ENCODE measurements at regions not wholly inside any gene's neighbourhood (a gene's known extent, or its start where the extent isn't known, plus 50 kb on each side); places are given as distances from the start of the nearest gene placed in this dataset.
"Not testable (repeated sequence)": the region's sequence is repeated elsewhere in the genome, so short reads cannot be mapped to it uniquely, and the experiment has no call there.

DNA sequence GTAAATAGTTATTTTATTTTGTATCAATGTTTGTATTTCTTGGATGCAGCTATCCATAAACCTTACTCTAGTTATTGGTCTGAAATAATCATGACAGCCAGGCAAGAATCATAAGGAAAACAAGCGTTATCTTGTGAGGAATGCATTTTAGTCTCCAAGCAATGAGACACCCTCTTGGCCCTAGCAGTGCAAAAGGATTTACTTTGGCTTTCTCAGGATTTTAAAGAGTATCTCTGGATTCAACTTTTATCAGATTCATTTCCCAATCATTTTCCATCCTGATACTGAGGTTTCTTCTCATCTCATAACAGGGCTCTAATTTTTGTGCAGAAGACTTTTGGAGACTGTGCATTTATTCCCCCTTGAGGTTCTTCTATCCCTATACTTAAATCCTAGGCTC lies 480.8 kb downstream of the TMX3 start:
- no peak for DNase-seq (ENCODE audit: low read depth in 2 of 2)

DNA sequence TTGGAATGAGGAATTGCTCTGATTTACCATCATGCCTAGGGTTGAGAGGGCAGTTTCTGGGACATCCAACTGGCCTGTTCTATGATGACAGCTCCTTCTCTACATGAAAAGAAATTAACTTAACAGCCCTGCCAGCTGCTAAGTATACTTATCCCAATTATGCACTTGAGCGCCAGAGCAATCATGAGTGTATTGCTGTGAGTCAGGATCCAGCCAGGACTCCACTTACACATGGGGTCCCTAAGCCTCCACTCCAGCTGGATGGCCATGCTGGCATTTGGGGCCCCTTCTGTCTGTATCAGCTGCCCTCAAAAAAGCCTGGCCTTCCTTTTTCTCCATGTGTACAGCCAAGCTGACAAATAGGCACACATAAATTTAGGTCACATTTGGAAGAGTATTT lies 481.9 kb downstream of the TMX3 start:
- no peak for DNase-seq (ENCODE audit: low read depth in 2 of 2)

DNA sequence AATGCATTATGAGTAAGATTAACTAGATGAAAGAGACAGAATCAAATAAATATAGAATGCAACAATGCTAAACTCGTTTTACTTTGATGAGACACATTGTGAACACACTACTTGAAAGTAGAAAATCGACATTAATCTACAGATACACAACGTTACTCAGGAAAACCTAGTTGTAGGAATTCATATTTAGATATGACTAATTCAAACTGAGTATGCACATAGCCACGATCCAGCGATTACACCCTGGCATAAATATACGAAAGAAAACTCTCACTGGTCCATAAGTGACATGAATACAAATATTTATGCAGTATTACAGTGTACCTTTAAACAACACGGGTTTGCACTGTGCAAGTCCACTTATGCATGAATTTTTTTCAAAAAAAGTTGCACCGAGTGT lies 485.6 kb downstream of the TMX3 start:
- no peak for DNase-seq (ENCODE audit: low read depth in 2 of 2)

DNA sequence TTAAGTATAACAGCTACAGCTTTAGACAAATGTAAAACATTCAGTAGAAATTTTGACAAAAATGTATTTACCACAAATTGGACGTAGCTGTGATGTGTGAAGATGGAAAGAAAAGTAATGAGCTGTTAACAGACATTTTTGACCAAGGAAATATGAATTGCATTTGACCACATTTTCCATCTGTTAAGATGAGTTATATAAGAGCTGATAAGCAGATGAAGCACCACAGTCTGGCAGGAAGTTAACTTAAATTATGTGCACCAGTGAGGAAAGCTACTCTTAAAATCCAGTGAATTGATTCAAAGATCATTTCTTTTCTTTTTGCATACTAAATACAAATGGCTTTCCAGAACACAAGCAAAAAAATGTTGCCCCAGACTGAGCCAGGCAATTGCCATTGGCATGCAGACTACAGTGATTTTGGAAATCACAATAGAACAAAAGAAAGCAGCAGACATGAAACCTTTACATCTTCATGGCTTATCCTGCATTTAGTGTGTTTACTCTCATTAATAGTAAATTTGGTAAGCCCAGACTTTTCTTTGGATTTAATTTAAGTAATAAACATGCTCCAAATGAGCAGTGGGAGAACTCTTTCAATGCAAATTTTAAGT lies 493.7 kb downstream of the TMX3 start:
- no peak for DNase-seq (ENCODE audit: low read depth in 2 of 2)

DNA sequence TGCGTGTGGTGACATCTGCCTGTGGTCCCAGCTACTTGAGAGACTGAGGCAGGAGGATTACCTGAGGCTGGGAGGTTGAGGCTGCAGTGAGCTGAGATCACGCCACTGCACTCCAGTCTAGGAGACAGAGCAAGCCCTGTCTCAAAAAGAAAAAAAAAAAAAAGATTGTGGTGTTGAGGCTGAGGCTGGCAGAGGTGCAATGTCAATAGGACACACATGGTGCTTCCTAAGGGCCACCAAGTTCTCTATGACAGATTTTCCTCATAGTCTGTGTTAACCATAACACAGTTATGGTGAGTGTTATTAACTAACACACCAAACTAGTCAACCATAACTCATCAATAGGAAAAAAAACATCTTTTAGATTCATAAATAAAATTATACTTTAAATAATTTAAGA lies 494.4 kb downstream of the TMX3 start:
- DNase-seq (ENCODE audit: low read depth in 2 of 2): no peak

DNA sequence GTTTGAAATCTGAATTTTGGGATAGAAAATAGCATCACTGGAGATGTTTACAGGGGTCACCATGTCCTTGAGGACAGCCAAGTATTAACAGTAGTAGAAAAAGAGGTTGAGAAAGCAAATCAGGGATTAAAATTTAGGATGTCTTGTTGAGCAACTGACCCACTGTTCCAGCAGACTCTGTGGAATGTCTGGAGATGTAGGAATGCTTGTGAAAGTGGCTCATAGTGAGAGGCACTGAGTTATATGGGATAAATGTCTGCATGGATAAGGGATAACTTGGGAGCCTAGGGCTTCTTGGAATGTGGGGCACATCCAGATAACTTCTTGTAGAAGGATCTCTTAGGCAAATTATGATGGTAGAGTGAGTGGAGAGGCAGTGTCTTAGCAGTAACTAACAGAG lies 495.0 kb downstream of the TMX3 start:
- DNase-seq (ENCODE audit: low read depth in 2 of 2): no peak

DNA sequence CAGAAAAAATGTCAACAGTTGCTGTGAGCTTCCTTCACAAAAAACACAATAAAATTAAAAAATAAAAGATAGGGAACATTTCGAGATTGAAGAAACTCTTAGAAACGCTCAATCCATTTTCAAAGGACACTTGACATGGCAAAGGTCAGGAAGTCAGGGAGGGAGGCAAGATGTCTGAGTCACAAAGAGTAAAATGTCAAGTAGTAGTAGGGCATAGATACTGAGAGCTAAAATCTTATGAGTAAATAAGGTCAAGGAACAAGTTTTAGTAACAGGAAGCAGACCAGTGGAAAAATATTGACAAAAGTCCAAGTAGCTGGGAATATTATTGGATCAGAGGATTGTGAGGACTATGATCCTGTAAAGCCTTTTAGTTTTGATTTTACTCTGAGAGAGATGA lies 495.6 kb downstream of the TMX3 start:
- no peak for DNase-seq (ENCODE audit: low read depth in 2 of 2)

DNA sequence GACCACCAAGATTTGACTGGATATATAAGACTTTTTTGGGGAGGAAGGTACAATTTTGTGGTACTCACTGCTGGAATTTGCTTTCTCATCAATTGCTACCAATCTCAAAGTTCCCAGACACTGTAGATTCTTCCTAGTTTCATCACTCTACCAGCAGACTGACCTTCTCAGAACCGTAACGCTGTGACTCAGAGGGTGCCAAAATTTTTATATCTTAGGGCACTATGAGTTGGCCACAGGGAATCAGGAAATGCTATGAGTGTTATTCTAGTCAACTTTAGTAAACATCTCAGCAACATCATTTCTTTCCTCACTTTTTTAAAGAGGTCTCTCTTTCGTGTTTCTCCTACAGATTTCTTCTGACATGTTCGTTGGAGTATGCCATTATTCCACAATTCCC lies 499.0 kb downstream of the TMX3 start:
- no peak for DNase-seq (ENCODE audit: low read depth in 2 of 2)

DNA sequence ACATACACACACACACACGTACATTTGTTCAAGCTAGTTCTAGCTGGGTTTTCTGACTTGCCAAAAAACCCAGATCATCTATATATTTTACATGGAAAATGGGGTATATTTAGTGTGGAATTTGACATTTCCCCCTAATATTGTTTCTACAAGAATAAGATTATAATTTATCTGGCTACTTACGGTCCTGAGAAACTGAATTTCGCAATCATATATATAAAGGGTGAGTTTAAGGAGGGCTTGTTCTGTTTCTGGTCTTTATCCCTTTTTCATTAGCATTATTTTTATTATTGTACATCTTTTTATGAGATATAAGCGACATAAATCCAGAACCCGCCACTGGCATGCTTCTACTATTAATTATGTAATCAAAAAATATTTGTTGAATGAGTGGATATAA lies 528.9 kb downstream of the TMX3 start:
- DNase-seq (ENCODE audit: low read depth in 2 of 2): no peak

DNA sequence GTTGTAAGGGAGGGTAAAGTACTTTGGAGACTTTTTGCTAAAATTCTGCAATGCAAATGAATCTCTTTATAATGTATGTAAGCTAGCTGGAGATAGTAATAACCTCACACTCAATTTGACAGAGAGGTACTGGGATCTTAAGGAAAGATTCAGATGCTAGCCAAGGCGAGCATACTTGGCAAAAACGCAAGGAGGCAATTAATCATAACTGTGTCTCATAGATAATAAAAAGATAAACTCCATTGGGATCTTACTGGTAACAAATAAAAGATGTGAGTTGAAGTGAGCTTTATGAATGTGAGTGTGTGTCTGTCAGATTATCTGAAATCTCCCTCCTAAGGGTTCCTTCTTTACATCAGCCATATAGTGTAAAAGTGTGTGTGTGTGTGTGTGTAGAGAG lies 533.0 kb downstream of the TMX3 start:
- DNase-seq (ENCODE audit: low read depth in 2 of 2): no peak

DNA sequence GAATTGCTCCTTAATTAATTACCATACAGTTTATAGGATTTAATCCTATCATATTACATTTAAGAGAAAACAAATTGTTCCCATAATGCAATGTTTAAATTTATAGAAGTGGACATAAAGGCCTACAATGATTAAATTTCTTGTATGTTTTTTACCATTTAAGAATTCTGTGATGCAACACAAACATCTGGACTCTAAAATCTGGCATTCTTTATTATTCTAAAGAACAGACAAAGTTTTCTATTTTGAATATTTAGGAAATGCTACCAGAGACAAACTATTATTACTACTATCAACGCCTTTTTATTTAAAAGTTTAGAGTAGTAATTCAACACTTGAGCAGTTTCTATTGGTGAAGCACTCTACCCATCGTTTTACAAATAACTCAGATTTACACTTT lies 535.1 kb downstream of the TMX3 start:
- no peak for DNase-seq (ENCODE audit: low read depth in 2 of 2)

DNA sequence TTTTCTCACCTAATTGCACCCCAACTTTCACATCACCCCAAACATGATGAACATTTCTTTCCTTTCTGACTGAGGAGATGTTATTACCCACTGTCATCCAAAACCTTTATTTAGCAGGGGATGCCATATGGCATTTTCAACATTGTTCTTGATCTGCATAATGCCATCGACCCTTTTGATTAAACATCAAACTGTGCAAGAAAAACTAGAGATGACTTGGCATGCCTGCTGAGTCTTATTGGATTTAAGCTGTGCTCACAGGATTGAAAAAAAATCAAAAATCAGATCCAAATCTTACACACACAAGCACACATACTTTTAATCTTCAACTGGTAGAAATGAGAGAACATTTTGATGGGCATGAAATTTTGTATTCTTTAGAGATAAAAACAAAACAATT lies 536.0 kb downstream of the TMX3 start:
- no peak for DNase-seq (ENCODE audit: low read depth in 2 of 2)

DNA sequence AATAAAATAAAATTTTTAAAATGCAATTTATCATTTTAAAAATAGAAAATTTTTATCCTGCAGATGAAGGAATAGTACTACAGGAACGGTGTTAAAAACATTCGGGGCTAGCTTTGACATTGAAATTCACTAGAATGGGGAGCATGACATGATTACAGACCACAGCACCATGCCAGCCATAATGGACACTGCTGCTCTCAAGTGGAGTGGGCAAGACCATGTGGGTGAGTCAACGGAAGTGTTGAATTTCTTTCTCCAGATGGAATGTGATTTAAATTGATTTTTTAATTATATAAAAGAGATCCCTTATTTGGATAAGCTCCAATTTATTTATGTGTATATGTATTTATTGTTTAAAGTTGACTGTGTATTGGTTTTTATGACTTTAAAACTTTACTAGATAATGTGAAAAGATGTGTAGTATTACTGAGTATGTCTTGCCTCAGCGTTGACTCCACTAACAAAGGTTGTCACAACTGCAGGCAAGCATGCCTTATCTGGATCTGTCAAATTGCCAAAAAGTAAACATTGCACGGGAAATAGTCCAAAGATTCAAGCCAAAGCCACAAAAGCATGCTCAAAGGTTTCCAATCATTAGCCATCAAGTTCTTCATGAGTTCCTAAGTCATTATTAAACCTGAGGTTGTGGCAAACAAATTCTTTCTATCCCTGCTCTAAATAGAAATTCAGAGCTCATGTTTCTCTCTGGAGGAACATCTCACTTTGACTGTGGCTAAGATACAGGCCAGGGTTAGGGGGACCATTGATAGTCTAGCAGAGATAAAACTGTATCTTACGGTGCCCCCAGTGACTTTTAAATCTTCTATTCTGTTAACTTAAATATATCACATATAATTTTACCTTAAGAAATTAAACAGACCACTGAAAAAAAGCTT lies 536.9 kb downstream of the TMX3 start:
- no peak for DNase-seq (ENCODE audit: low read depth in 2 of 2)

DNA sequence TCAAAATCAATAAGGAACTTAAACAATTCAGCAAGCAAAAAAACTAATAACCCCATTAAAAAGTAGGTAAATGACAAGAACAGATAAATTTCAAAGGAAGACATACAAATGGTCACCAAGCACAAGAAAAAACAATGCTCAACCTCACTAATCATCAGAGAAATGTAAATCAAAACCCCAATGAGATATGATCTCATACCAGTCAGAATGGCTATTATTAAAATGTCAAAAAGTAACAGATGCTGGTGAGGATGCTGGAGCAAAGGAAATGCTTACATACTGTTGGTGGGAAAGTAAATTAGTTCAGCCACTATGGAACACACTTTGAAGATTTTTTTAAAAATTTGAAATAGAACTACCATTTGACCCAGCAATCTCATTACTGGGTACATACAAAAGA lies 538.0 kb downstream of the TMX3 start:
- DNase-seq (ENCODE audit: low read depth in 2 of 2): no peak

DNA sequence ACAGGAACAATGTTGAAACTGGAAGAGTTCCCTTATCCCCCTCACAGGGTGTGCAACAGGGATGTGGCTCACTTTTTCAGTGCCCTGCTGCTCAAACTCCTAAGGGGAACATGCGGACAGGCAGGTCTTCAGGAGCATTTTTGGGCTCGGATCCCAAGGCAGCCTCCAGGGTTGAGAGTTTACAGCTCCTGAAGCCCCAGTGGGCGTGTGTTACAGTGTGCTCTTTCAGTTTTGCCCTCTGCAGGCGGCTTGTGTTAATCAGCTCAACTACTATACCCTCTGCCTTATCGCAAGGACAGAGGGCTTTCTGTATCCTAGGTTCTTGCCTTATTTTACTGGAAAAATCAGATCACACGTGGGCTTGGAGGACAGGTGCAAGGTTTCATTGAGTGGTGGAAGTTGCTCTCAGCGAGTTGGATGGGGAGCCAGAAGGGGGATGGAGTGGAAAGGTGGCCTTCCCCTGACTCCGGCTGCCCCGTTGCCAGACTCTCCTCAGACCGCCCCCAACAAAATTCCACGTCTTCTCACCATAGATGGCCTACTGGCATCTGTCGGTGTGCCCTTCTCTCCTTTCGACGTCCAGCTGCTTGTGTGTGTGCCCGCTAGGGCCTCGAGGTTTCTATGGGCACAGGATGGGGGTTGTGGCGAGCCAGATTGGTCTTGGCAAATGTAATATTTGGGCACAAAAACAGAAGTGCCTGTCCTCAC lies 541.9 kb downstream of the TMX3 start:
- no peak for DNase-seq (ENCODE audit: low read depth in 2 of 2)

DNA sequence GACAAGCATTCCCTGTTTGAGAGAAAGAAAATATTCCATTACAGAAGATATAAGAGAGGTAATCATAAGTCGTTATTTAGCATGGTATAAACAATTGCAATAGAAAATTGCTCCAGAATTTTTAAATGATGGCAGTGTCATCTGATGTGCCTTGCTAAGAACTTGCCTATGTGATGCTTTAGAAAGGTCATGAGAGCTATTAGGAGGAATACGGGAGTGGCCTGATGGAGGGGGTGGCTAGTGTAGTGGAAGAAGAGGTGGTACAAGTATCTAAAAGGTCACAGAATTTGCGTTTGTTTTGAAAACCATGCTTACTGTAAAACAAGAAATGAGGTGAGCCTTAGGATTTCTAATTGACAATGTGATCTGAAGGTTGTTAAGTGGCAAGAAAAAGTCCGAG lies 550.0 kb downstream of the TMX3 start:
- DNase-seq (ENCODE audit: low read depth in 2 of 2): no peak

DNA sequence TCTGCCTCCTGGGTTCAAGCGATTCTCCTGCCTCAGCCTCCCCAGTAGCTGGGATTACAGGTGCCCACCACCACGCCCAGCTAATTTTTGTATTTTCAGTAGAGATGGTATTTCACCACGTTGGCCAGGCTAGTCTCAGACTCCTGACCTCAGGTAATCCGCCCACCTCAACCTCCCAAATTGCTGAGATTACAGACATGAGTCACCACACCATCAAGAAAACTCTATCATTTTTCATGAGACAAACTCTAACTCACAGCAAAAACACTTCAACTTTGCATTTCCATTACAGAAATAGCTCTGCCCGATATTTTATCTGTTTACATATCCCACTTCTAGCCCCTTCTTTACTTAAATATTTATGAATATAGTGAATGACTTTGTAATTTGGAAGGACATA lies 561.1 kb downstream of the TMX3 start:
- DNase-seq (ENCODE audit: low read depth in 2 of 2): not testable (repeated sequence)

DNA sequence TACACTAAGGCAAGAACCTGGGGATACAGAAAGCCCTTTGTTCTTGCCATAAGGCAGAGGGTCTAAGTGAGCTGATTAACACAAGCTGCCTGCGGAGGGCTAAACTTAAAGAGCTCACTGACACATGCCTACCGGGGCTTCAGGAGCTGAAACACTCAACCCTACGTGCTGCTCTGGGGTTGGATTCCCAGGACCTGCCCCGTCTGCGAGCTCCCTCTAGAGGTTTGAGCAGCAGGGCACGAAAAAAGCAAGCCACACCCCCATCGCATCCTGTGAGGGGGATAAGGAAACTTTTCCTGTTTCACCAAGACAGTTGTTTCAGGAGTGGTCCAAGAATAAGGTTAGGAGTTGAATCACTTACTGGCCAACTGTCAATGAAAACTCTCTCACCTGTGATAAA lies 562.1 kb downstream of the TMX3 start:
- no peak for DNase-seq (ENCODE audit: low read depth in 2 of 2)

DNA sequence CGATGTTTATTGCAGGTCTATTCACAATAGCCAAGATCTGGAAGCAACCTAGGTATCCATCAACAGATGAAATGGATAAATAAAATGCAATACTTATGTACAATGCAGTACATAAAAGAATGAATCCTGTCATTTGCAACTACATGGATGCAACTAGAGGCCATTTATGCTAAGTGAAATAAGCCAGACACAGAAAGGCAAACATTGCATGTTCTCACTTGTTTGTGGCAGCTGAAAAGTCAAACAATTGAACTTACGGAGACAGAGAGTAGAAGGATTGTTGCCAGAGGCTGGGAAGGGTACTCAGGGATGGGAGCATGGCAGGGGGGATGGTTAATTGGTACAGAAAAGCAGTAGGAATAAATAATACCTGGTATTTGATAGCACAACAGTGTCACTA lies 563.9 kb downstream of the TMX3 start:
- no peak for DNase-seq (ENCODE audit: low read depth in 2 of 2)

DNA sequence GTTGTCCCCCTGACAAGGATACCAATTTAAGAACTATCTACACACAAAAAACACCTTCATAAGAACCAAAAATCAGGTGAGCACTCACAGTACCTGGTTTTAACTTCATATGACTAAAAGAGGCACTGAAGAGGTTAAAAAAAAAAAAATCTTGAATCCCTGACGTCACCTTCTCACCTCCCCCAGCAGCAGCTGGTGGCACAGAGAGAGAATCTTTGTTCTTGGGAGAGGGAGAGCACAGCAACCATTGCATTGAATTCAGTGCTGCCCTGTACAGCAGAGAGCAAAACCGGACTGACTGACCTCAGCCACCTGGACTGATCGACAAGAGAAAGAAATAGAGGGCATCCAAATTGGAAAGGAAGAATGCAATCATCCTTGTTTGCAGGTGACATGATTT lies 566.0 kb downstream of the TMX3 start:
- DNase-seq (ENCODE audit: low read depth in 2 of 2): no peak

DNA sequence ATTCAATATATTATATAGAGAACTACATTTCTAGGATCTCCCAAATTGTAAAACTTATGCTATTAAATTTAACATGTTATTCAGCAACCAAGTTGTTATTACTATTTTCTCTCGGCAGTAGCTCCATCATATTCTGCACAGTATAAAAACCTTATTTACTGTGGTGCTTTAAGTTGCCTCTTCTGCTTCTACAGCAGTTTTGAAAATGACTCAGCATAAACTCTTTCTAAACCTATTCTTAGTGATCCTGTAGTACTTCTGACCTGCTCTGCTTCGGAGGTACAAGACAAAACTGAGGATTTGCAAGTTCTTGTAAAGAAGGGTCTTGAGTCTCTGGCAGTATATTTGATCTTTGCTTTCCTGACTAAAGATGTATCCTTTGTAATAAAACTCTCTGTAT lies 567.2 kb downstream of the TMX3 start:
- no peak for DNase-seq (ENCODE audit: low read depth in 2 of 2)

DNA sequence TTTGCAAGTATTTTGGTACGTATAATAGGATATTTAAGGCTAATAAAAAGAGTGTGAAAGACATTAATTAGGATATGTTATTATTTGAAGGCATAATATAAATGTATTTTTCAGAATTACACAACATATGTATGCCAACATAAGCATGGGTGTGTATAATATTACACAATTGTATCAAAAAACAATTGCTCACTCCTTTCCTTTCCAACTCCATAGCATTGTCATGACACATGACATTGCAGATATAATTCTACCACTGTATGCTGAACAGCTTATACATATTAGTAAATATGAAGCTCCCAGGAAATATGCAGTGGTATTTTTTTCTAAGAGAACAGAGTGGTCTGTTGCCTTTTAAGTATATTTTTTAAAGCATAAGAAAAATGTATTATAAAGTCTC lies 593.1 kb downstream of the TMX3 start:
- no peak for DNase-seq (ENCODE audit: low read depth in 2 of 2)

DNA sequence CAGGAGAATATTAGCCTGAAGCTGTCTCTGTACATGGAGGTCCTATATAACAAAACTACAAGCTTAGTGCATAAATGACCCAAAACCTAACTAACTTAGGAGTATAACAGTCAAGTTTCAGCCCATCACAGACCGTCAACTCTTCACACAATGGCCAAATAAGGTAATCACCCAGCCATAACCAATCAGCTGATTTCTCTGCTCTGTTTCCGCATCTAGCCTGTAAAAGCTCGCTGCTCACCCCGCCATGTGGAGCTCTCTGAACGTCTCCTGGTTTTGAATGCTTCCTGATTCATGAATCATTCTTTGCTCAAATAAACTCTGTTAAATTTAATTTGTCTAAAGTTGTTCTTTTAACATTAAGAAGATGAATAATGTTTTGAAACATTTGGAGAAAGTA lies 593.6 kb downstream of the TMX3 start:
- no peak for DNase-seq (ENCODE audit: low read depth in 2 of 2)
